SJCRH30 (cell line): ENCODE measurements at regions not wholly inside any gene's neighbourhood (a gene's known extent, or its start where the extent isn't known, plus 50 kb on each side); places are given as distances from the start of the nearest gene placed in this dataset.
A peak's percentile ranks its signal among the peaks of the same experiment; 100 is the strongest.

Source experiments
- DNase-seq, 2 experiments: peaks; one replicate each; pipeline ENCODE4 v3.0.0-alpha.2; 2015 to 2020
- H3K27ac ChIP-seq: fragments of 250-450 bp; sonication (Bioruptor Pico); 2 replicates; pipeline ENCODE4 v1.5.1; 2020; ENCODE audit warnings: mild to moderate bottlenecking, moderate library complexity
- H3K27me3 ChIP-seq: fragments of 250-450 bp; sonication (Bioruptor Pico); 2 replicates; pipeline ENCODE4 v1.5.1; 2020; ENCODE audit warnings: mild to moderate bottlenecking, moderate library complexity
- H3K36me3 ChIP-seq: fragments of 250-450 bp; sonication (Bioruptor Pico); 2 replicates; pipeline ENCODE4 v1.5.1; 2020; ENCODE audit warnings: mild to moderate bottlenecking, moderate library complexity
- H3K4me1 ChIP-seq: fragments of 250-450 bp; sonication (Bioruptor Pico); 2 replicates; pipeline ENCODE4 v1.5.1; 2020; ENCODE audit warnings: mild to moderate bottlenecking, moderate library complexity
- H3K4me3 ChIP-seq: fragments of 250-450 bp; sonication (Bioruptor Pico); 2 replicates; pipeline ENCODE4 v1.5.1; 2020; ENCODE audit warnings: mild to moderate bottlenecking, moderate library complexity
- H3K9me3 ChIP-seq: fragments of 250-450 bp; sonication (Bioruptor Pico); replicated peaks from 2 replicates; pipeline ENCODE4 v1.5.1; 2020; ENCODE audit warnings: mild to moderate bottlenecking, moderate library complexity

DNA sequence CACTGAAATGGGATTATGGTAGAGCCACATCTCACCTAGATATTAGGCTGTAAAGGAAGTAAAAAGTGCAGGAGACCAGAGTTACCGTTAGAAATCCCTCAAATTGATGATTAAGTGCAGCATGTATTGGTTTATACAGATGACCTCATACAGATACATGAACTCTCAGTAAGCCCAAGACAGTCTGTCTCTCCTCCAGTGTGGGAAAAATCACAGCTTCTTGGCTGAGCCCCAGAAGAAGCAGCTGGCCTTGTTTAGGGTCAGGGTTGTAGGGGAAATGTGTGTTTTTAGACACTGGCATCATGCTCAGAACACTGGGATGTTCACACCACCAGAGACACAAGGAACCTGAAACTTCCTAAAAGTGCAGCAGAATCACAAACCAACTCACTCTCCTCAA, 135.9 kb downstream of the KATNIP start:
- Histone ChIP-seq H3K9me3 (no peaks in the 10 kb centered on the region), H3K4me3 (no peak overlapping the region), H3K4me1 (peaks cover 11% of the 10 kb centered on the region), H3K27ac (peak overlapping the region; percentile 5; the same call in 1 of the 2 replicates), H3K27me3 (no peaks in the 10 kb centered on the region), H3K36me3 (no peaks in the 10 kb centered on the region; the same call in 1 of the 2 replicates)
- DNase-seq = peak; percentile 36 to 58

DNA sequence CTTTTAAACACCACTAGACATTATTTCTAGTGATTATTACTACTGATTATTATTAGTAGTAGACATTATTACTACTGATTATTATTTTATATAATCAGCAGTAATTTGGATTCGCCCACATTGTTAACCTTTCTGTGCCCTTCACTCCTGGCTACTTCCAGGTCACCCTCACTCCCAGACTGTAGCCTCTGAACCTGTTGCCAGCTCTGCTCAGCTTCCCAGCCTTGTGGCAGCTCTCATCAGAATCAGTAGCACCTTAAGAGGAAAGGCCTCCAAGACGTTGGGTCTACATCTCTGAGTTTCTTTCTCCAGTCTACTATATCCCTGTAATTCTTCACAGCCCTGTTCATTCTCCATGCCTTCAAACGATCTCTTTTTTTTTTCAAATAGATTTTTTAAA, 137.0 kb downstream of the KATNIP start:
- Histone ChIP-seq H3K27ac (no peak overlapping the region), H3K36me3 (no peaks in the 10 kb centered on the region; the same call in 1 of the 2 replicates), H3K4me3 (no peak overlapping the region), H3K9me3 (no peaks in the 10 kb centered on the region), H3K27me3 (no peaks in the 10 kb centered on the region), H3K4me1 (peaks cover 11% of the 10 kb centered on the region)
- DNase-seq = no peak

DNA sequence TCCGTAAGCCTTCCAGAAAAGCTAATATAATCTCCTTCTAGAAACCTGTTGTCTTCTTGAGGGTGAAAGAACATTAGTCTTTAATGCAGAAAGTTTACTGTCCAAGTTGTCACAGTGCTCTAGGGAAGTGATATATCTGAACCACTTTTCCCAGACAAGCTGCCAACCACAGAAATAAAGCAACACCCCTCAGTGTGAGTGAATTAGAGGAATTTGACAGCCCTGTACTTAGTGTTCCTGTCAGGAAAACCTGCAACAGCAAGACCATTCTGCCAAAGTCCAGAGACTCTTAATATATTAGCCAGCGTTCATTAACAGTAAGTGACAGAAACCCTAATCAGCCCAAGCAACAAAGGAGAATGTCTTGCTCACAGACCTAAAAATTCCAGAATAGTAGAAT, 137.7 kb downstream of the KATNIP start:
- Histone ChIP-seq H3K27ac (no peak overlapping the region), H3K9me3 (no peaks in the 10 kb centered on the region), H3K4me1 (peaks cover 11% of the 10 kb centered on the region), H3K36me3 (no peaks in the 10 kb centered on the region), H3K27me3 (no peaks in the 10 kb centered on the region), H3K4me3 (no peak overlapping the region)
- DNase-seq = no peak

DNA sequence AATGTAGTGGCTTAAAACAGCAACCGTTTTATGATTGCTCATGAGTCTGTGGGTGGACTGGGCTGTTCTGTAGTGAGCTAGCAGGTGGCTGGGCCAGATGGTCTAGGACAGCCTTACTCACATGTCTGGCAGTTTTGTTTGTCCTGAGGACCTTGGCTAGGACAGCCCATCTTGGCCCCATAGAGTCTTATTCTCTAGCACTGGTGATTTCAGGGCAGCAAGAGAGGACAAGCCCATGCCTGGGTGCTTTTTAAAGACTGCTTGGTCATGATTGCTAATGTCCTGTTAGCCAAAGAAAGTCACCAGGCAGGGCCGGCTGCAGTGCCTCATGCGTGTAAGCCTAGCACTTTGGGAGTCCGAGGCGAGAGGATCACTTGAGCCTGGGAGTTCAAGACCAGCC, 139.8 kb downstream of the KATNIP start:
- Histone ChIP-seq H3K4me1 (peaks cover 11% of the 10 kb centered on the region), H3K27ac (no peak overlapping the region), H3K9me3 (no peaks in the 10 kb centered on the region), H3K4me3 (no peak overlapping the region), H3K27me3 (no peaks in the 10 kb centered on the region), H3K36me3 (no peaks in the 10 kb centered on the region)
- DNase-seq = no peak

DNA sequence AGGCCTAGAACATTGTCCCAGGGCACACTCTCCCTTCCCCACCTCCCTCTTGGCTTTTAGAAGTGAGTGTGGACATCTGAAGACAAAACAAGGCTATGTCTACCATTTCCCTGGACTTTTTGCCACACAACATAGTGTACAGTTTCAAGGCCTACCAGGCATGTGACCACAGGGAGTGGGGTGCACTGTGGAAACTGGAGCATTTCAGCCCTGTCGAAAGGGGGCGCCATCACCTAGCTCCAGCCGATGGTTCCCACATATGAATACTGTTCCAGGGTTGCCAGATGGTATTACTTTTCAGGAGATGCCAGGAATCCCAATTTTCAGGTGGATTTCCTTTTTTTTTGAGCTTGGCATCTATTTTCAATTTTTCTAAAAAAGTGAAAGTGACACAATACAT, 140.7 kb downstream of the KATNIP start:
- Histone ChIP-seq H3K4me3 (no peak overlapping the region), H3K36me3 (no peaks in the 10 kb centered on the region), H3K9me3 (no peaks in the 10 kb centered on the region), H3K27ac (no peak overlapping the region), H3K27me3 (no peaks in the 10 kb centered on the region), H3K4me1 (peaks cover 8% of the 10 kb centered on the region)
- peak in 1 of 2 experiments; percentile 45 for DNase-seq

DNA sequence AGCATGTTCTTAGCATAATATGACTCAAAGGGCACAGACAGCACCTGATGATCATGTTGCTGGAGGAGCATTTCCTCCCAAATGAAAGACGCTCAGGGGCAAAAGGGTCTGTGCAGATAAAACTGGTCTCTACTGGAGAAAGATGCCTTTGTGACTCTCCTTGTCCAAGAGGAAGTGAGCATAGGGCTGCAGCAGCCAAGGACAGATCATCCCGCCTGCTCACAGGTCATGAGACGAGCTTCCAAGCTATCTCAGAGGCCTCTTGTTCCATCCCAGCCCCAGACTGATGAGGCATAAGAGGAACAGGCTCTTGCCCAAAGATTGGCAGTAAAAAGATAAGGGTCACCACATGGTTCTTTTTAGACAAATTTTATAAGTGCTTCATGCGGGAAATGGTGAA, 141.8 kb downstream of the KATNIP start:
- no peaks in the 10 kb centered on the region for H3K9me3 ChIP-seq
- no peaks in the 10 kb centered on the region for H3K27me3 ChIP-seq
- H3K4me1 ChIP-seq = no peaks in the 10 kb centered on the region
- no peak overlapping the region for H3K27ac ChIP-seq
- DNase-seq = no peak
- no peaks in the 10 kb centered on the region for H3K36me3 ChIP-seq
- no peak overlapping the region for H3K4me3 ChIP-seq

DNA sequence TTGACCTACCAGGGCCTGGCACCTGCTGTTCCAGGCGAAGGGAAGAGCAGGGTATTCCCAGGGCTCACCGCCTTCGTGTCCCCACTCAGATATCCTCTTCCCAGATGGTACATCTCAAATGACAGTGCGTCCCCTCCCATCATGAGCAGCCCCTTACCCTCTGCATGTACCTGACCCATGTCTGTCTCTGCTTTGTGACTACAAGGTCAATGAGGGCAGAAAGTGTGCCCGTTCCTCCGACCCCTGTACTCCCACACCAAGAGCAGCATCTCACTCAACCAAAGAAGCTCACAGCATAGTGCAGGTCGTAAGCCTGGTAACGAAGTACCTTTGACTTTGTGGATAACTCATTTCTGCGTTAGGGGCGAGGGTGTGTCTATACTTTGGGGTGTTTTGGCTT, 142.6 kb downstream of the KATNIP start:
- DNase-seq = no peak
- Histone ChIP-seq H3K4me1 (no peaks in the 10 kb centered on the region), H3K27ac (no peak overlapping the region), H3K27me3 (no peaks in the 10 kb centered on the region), H3K9me3 (no peaks in the 10 kb centered on the region), H3K4me3 (no peak overlapping the region), H3K36me3 (no peaks in the 10 kb centered on the region)

DNA sequence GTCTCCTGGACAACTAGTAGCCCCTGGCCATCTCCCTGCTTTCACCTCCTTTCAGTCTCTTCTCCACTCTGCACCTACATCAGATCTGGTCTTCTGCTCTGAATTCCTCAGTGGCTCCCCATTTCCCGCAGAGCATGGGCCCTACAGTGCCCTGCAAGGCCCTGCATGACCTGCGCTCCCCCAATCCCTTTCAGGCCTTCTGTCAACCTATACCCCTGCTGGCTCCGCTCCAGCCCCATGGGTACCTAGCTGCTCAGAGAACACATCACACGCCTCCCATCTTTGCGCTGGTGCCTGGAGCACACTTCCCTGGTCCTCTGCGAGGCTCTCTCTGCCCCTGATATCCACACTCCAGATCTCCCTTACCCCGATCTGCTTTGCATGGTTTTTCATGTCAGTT, 145.2 kb downstream of the KATNIP start:
- no peak for DNase-seq

DNA sequence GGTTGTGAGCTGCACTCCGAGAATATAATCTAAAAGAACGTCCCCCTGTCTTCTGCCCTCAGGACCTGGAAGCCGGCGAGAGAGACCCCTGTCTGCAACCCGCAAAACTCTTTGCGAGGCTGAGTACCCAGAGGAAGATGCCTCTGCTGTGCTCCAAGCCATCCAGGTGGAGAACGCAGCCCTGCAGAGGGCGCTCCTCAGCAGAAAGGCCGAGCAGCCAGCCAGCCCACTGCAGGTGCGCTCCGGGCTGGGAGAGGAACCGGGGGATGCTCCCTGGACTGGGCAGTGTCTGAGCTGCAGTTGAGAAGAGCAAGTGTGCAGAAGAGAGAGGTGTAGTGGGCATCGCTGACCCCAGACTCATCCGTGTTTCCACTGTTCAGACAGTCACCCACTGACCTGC, 148.3 kb downstream of the KATNIP start:
- no peak overlapping the region for H3K4me3 ChIP-seq

More for the DNA sequence above, 145.2 kb downstream of the KATNIP start:
- Histone ChIP-seq H3K27ac (no peak overlapping the region), H3K9me3 (no peaks in the 10 kb centered on the region), H3K4me1 (no peaks in the 10 kb centered on the region), H3K36me3 (no peaks in the 10 kb centered on the region), H3K27me3 (no peaks in the 10 kb centered on the region), H3K4me3 (no peak overlapping the region)

DNA sequence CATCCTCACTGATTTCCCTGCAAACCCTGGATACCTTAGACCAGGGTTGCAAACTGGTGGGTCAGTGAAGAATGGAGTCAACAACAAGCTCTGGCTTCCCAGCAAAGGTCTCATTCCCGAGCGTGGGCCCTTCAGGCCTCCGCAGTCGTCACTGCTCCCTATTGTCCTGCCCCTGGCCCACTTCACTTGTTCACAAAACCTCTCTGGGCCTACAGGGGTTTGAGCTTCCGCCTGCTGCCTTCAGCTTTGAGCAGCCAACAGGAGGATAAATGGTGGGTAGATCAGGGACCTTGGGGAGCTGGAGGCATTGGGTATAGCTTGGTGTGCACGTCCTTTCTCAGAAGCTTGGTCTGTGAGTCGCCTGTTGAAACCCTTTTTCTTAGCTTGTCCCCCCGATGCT, 148.8 kb downstream of the KATNIP start:
- H3K4me3 ChIP-seq = no peak overlapping the region
- no peaks in the 10 kb centered on the region for H3K9me3 ChIP-seq
- no peaks in the 10 kb centered on the region for H3K36me3 ChIP-seq
- no peaks in the 10 kb centered on the region for H3K27me3 ChIP-seq
- DNase-seq = no peak
- H3K27ac ChIP-seq = no peak overlapping the region
- H3K4me1 ChIP-seq = peaks cover 7% of the 10 kb centered on the region

More for the DNA sequence above, 148.3 kb downstream of the KATNIP start:
- H3K27ac ChIP-seq = no peak overlapping the region
- no peaks in the 10 kb centered on the region for H3K36me3 ChIP-seq
- DNase-seq = no peak
- no peaks in the 10 kb centered on the region for H3K9me3 ChIP-seq
- H3K27me3 ChIP-seq = no peaks in the 10 kb centered on the region
- peaks cover 2% of the 10 kb centered on the region; the same call in 1 of the 2 replicates for H3K4me1 ChIP-seq

DNA sequence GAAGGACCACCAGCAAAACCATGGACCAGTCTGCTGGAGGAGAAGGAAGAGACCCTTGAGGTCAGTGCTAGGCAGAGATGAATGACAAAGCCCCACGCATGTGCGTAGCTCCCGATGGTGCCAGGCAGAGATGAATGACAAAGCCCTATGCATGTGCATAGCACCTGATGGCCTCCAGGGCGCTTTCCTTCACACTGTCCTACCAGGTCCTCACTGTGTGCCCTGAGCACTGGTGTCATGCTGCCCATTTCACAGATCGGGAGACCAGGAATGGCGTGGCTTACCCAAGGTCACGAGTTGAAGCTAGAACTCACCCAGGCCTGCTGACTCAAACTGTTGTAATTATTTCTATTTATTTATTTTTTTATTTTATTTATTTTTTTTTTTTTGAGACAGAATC, 149.6 kb downstream of the KATNIP start:
- no peak overlapping the region for H3K4me3 ChIP-seq
- no peak for DNase-seq
- peaks cover 14% of the 10 kb centered on the region for H3K4me1 ChIP-seq
- no peak overlapping the region for H3K27ac ChIP-seq
- H3K9me3 ChIP-seq = no peaks in the 10 kb centered on the region
- H3K36me3 ChIP-seq = no peaks in the 10 kb centered on the region
- no peaks in the 10 kb centered on the region for H3K27me3 ChIP-seq

DNA sequence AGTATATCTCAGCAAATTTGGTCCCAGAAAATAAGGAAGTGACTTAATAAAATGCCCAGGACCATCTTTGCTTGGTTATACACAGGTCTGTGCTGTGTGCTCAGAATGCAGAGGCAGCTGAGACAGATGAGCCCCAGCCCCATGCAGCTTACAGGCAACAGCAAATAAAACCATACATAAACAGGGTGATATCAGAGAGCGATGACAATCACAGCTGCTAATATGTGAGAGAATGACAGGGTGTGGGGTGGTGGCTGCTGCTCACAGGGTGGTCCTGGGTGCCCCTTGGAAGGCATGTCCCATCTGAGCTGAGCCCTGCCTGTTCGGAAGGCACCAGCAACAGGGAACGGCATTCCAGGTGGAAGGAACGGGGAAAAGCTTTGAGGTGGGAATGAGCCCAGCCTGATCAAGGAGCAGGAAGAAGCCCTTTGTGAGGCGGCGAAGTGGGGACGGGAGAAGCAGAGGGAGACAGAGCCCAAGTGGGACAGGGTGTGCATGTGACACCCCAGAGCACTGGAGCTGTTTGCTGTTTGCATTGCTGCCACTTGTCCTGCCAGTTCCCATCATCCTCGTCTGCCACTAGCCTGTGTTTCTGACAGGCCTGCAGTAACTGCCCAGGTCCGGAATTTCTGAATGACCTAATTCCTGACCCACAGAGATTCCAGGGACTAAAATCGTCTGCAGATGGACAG, 150.5 kb downstream of the KATNIP start:
- no peak overlapping the region for H3K4me3 ChIP-seq
- H3K27ac ChIP-seq = no peak overlapping the region
- H3K27me3 ChIP-seq = no peaks in the 10 kb centered on the region
- peaks cover 15% of the 10 kb centered on the region for H3K4me1 ChIP-seq
- no peaks in the 10 kb centered on the region for H3K36me3 ChIP-seq
- H3K9me3 ChIP-seq = no peaks in the 10 kb centered on the region
- DNase-seq = no peak

DNA sequence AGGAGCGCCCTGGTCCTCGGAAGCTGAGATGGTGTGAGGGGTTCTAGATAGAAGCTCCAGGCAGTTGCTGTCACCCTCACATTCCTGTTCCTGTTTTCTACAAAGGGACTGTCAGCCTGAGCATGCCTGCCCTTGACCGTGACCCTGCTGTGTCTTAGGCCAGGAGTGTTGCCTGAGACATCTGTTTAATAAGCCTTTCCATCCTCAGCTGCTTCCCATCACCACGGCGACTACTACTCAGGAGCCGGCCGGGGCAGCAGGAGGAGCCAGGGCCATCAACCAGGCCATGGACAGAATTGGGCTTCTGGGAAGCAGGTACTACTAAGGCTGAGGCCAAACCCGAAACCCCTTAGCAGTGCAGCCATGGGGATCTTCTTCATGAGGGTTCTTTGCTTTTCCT, 151.4 kb downstream of the KATNIP start:
- H3K36me3 ChIP-seq = no peaks in the 10 kb centered on the region
- H3K27me3 ChIP-seq = no peaks in the 10 kb centered on the region
- no peak overlapping the region for H3K27ac ChIP-seq
- H3K9me3 ChIP-seq = no peaks in the 10 kb centered on the region
- no peak overlapping the region for H3K4me3 ChIP-seq
- peaks cover 15% of the 10 kb centered on the region for H3K4me1 ChIP-seq
- DNase-seq = no peak

DNA sequence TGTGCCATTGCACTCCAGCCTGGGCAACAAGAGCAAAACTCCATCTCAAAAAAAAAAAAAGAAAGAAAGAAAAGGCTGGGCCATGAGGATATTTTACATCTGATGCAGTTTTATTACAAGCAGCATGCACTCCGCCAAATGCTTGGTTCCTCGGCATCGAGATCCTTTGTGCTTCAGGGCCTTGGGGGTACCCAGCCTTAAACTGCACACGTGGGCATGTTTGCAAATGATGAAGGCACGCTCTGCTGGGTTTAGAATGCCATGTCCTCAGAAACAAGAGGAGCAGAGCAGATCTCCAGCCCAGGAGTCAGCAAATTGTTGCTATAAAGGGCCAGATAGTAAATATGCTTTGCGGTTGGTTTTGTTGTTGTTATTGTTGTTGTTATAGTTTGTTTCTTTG, 153.2 kb downstream of the KATNIP start:
- H3K4me1 ChIP-seq = peaks cover 15% of the 10 kb centered on the region
- no peaks in the 10 kb centered on the region for H3K27me3 ChIP-seq
- no peaks in the 10 kb centered on the region for H3K9me3 ChIP-seq
- peak overlapping the region; percentile 38; the same call in 1 of the 2 replicates for H3K27ac ChIP-seq
- no peak overlapping the region for H3K4me3 ChIP-seq
- no peak for DNase-seq
- H3K36me3 ChIP-seq = no peaks in the 10 kb centered on the region

DNA sequence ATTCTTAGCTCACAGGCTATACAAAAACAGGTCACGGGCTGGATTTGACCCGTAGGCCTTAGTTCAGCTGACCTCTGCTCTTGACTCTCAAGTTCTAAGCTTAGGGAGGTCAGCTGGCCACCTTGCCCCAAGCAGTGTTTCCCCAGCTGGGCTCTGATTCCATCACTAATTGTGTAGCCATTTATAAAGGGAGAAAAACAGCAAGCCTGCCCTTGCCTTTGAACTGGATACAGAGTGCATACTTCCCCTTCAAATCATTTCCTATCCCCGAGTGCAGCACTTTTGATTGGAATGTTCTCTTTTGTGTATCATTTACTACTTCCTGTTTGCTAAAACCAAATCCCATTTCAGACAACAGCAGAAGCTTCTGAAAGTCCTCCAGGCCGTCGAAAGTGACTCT, 153.6 kb downstream of the KATNIP start:
- peaks cover 15% of the 10 kb centered on the region for H3K4me1 ChIP-seq
- H3K27ac ChIP-seq = peak overlapping the region; percentile 38
- H3K36me3 ChIP-seq = no peaks in the 10 kb centered on the region
- H3K27me3 ChIP-seq = no peaks in the 10 kb centered on the region
- no peak overlapping the region for H3K4me3 ChIP-seq
- DNase-seq = no peak
- no peaks in the 10 kb centered on the region for H3K9me3 ChIP-seq

DNA sequence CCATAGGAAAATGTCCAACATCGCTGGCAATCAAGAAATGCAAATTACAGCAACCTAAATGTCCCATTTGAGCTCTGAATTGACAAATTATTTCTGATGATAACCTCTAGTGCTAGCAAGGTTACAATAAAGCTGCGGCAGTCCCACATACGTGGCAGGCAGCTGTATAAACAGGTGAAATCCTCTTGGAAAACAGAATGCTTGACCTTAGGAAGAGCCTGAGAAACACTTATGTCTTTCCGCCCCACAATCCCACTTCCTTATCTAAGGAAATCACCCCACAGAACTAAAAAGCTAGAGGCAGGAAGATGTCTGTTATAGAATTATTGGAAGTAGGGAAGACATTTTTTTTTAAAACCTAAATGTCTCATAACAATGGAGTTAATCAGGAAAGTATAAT, 154.3 kb downstream of the KATNIP start:
- peaks cover 15% of the 10 kb centered on the region for H3K4me1 ChIP-seq

More for the DNA sequence above, 154.3 kb downstream of the KATNIP start:
- Histone ChIP-seq H3K27ac (peak overlapping the region; percentile 38), H3K27me3 (no peaks in the 10 kb centered on the region), H3K36me3 (no peaks in the 10 kb centered on the region), H3K9me3 (no peaks in the 10 kb centered on the region), H3K4me3 (no peak overlapping the region)
- peak in 1 of 2 experiments; percentile 46 for DNase-seq
